ENCODE measurements at regions not wholly inside any gene's neighbourhood (a gene's known extent, or its start where the extent isn't known, plus 50 kb on each side); places are given as distances from the start of the nearest gene placed in this dataset.

- TF ChIP-seq CTCF (conservative IDR thresholded peaks at IDR 0.05; ENCODE audit: low read depth, low read length) (no peak), EZH2 (IDR thresholded peaks at IDR 0.05; ENCODE audit: borderline replicate concordance, low read depth, low read length, poor library complexity, severe bottlenecking) (no peak)
These were observed 191.2 kb upstream of the TCF21 start for GRCh38 chr6:133697666-133698065.
